HG03025 (cell line): ENCODE measurements at regions not wholly inside any gene's neighbourhood (a gene's known extent, or its start where the extent isn't known, plus 50 kb on each side); places are given as distances from the start of the nearest gene placed in this dataset.

ENCODE experiments used
- ATAC-seq: cut with Tn5 transposase; IDR thresholded peaks from one replicate; pipeline ENCODE4 v1.9.1; 2021; ENCODE audit warnings: mild to moderate bottlenecking, moderate library complexity; ENCODE audit not compliant: unreplicated experiment, low FRiP score

- ATAC-seq, result no peak
Measured at GRCh38 chr19:28532765-28533341, 680.1 kb downstream of the UQCRFS1 start.

- ATAC-seq, result no peak
Measured at GRCh38 chr19:28531979-28532378, 681.0 kb downstream of the UQCRFS1 start.

- ATAC-seq, result no peak
Measured at GRCh38 chr19:28530406-28531035, 682.4 kb downstream of the UQCRFS1 start.

GRCh38 chr19:28526038-28526437 is 686.9 kb downstream of the UQCRFS1 start:
- ATAC-seq, result no peak

- ATAC-seq, result no peak
Measured at GRCh38 chr19:28523619-28524018, 689.3 kb downstream of the UQCRFS1 start.

GRCh38 chr19:28522545-28522922 is 690.4 kb downstream of the UQCRFS1 start:
- ATAC-seq, result no peak

- ATAC-seq, result no peak
Measured at GRCh38 chr19:28521614-28522544, 691.1 kb downstream of the UQCRFS1 start.

GRCh38 chr19:28520998-28521568 is 691.9 kb downstream of the UQCRFS1 start:
- ATAC-seq, result no peak

- ATAC-seq, result no peak
Measured at GRCh38 chr19:28519952-28520861, 692.7 kb downstream of the UQCRFS1 start.

GRCh38 chr19:28519218-28519779 is 693.7 kb downstream of the UQCRFS1 start:
- no peak for ATAC-seq

GRCh38 chr19:28516415-28516872 is 696.5 kb downstream of the UQCRFS1 start:
- no peak for ATAC-seq

- ATAC-seq, result no peak
Measured at GRCh38 chr19:28514166-28514565, 698.8 kb downstream of the UQCRFS1 start.

GRCh38 chr19:28511655-28512054 is 701.3 kb downstream of the UQCRFS1 start:
- ATAC-seq, result no peak

GRCh38 chr19:28509079-28509895 is 703.7 kb downstream of the UQCRFS1 start:
- no peak for ATAC-seq

GRCh38 chr19:28508666-28509065 is 704.3 kb downstream of the UQCRFS1 start:
- ATAC-seq, result no peak

- no peak for ATAC-seq
Measured at GRCh38 chr19:28505933-28506332, 707.0 kb downstream of the UQCRFS1 start.

GRCh38 chr19:28505134-28505533 is 707.8 kb downstream of the UQCRFS1 start:
- ATAC-seq, result no peak

- ATAC-seq, result no peak
Measured at GRCh38 chr19:28504727-28505126, 708.2 kb downstream of the UQCRFS1 start.

- no peak for ATAC-seq
Measured at GRCh38 chr19:28504139-28504538, 708.8 kb downstream of the UQCRFS1 start.
